H9 (cell line): ENCODE measurements at regions not wholly inside any gene's neighbourhood (a gene's known extent, or its start where the extent isn't known, plus 50 kb on each side); places are given as distances from the start of the nearest gene placed in this dataset.

Source experiments
- DNase-seq: peaks from one replicate; pipeline ENCODE4 v3.0.0-alpha.2; 2017
- H2AFZ ChIP-seq: one replicate; pipeline ENCODE4 v1.6.1; 2013; ENCODE audit warnings: mild to moderate bottlenecking, low read length, control low read depth, moderate library complexity
- H2AK5ac ChIP-seq: 2 replicates; pipeline ENCODE4 v1.6.1; 2013; ENCODE audit warnings: low read length, control low read depth, mixed read lengths; ENCODE audit not compliant: insufficient read length
- H2BK120ac ChIP-seq: one replicate; pipeline ENCODE4 v1.6.1; 2013; ENCODE audit warnings: low read depth, mild to moderate bottlenecking, low read length, control low read depth, inconsistent platforms; ENCODE audit not compliant: poor library complexity, severe bottlenecking
- H2BK12ac ChIP-seq: 2 replicates; pipeline ENCODE4 v1.6.1; 2013; ENCODE audit warnings: low read length, control low read depth, mixed read lengths, low read depth; ENCODE audit not compliant: insufficient read length
- H2BK15ac ChIP-seq: 2 replicates; pipeline ENCODE4 v1.6.1; 2013; ENCODE audit warnings: low read depth, low read length, control low read depth
- H2BK20ac ChIP-seq: one replicate; pipeline ENCODE4 v1.6.1; 2013; ENCODE audit warnings: low read depth, mild to moderate bottlenecking, low read length, control low read depth, inconsistent platforms; ENCODE audit not compliant: poor library complexity, severe bottlenecking
- H2BK5ac ChIP-seq: 2 replicates; pipeline ENCODE4 v1.6.1; 2013; ENCODE audit warnings: low read length, control low read depth, mixed read lengths; ENCODE audit not compliant: insufficient read length
- H3K14ac ChIP-seq: 2 replicates; pipeline ENCODE4 v1.6.1; 2013; ENCODE audit warnings: low read length, control low read depth; ENCODE audit not compliant: insufficient read depth
- H3K18ac ChIP-seq: 2 replicates; pipeline ENCODE4 v1.6.1; 2013; ENCODE audit warnings: low read depth, mild to moderate bottlenecking, mixed read lengths, low read length, control low read depth; ENCODE audit not compliant: insufficient read length
- H3K23ac ChIP-seq: 2 replicates; pipeline ENCODE4 v1.6.1; 2013; ENCODE audit warnings: low read length, control low read depth, mixed read lengths, low read depth; ENCODE audit not compliant: insufficient read length
- H3K23me2 ChIP-seq: 2 replicates; pipeline ENCODE4 v1.6.1; 2013; ENCODE audit warnings: low read depth, mild to moderate bottlenecking, mixed read lengths, low read length, control low read depth; ENCODE audit not compliant: insufficient read length, poor library complexity, severe bottlenecking
- H3K27ac ChIP-seq: 2 replicates; pipeline ENCODE4 v1.5.1; 2013; ENCODE audit warnings: low read length, control low read depth, mixed read lengths, low read depth; ENCODE audit not compliant: insufficient read length
- H3K27me3 ChIP-seq: 2 replicates; pipeline ENCODE4 v1.6.1; 2013; ENCODE audit warnings: low read length, control low read depth, inconsistent platforms; ENCODE audit not compliant: insufficient read depth
- H3K4ac ChIP-seq: 2 replicates; pipeline ENCODE4 v1.6.1; 2013; ENCODE audit warnings: low read depth, mild to moderate bottlenecking, control low read depth, inconsistent platforms, low read length, moderate library complexity
- H3K4me1 ChIP-seq: 2 replicates; pipeline ENCODE4 v1.6.1; 2013; ENCODE audit warnings: low read length, control low read depth, inconsistent platforms; ENCODE audit not compliant: insufficient read depth
- H3K4me2 ChIP-seq: 2 replicates; pipeline ENCODE4 v1.6.1; 2013; ENCODE audit warnings: low read length, control low read depth, mixed read lengths; ENCODE audit not compliant: insufficient read length, insufficient read depth
- H3K56ac ChIP-seq: 2 replicates; pipeline ENCODE4 v1.6.1; 2013; ENCODE audit warnings: low read depth, mild to moderate bottlenecking, mixed read lengths, low read length, control low read depth; ENCODE audit not compliant: insufficient read length
- H3K79me1 ChIP-seq: 2 replicates; pipeline ENCODE4 v1.6.1; 2013; ENCODE audit warnings: low read depth, mild to moderate bottlenecking, moderate library complexity, low read length, control low read depth, inconsistent platforms; ENCODE audit not compliant: insufficient read depth, poor library complexity, severe bottlenecking
- H3K79me2 ChIP-seq: 2 replicates; pipeline ENCODE4 v1.6.1; 2013; ENCODE audit warnings: low read length, control low read depth, inconsistent platforms; ENCODE audit not compliant: insufficient read depth
- H3K9ac ChIP-seq: 2 replicates; pipeline ENCODE4 v1.6.1; 2013; ENCODE audit warnings: low read length, control low read depth, mixed read lengths; ENCODE audit not compliant: insufficient read length; ENCODE audit errors: extremely low read depth
- H3K9me3 ChIP-seq: one replicate; pipeline ENCODE4 v1.6.1; 2013; ENCODE audit warnings: low read depth, low read length, inconsistent platforms; ENCODE audit not compliant: control insufficient read depth
- H3T11ph ChIP-seq: one replicate; pipeline ENCODE4 v1.6.1; 2013; ENCODE audit warnings: mild to moderate bottlenecking, low read length, control low read depth, inconsistent platforms
- H4K20me1 ChIP-seq: one replicate; pipeline ENCODE4 v1.6.1; 2013; ENCODE audit not compliant: control insufficient read depth, insufficient read length, insufficient read depth
- H4K5ac ChIP-seq: 2 replicates; pipeline ENCODE4 v1.6.1; 2013; ENCODE audit warnings: low read depth, mild to moderate bottlenecking, mixed read lengths, low read length, control low read depth; ENCODE audit not compliant: insufficient read length
- H4K8ac ChIP-seq: replicated peaks from 2 replicates; pipeline ENCODE4 v1.6.1; 2013; ENCODE audit warnings: low read length, control low read depth, mixed read lengths, low read depth; ENCODE audit not compliant: insufficient read length
- H4K91ac ChIP-seq: 2 replicates; pipeline ENCODE4 v1.6.1; 2013; ENCODE audit warnings: low read depth, mild to moderate bottlenecking, moderate library complexity, mixed read lengths, low read length, control low read depth; ENCODE audit not compliant: insufficient read length
- H3K27ac Mint-ChIP-seq, 3 experiments: 2 replicates in 2 of 3; 3 replicates in 1 of 3; pipeline ENCODE4 v1.8.0; 2020 to 2021; ENCODE audit warnings: mixed read lengths in 3 of 3, mild to moderate bottlenecking in 1 of 3, moderate library complexity in 1 of 3
- H3K27me3 Mint-ChIP-seq: 2 replicates; pipeline ENCODE4 v1.8.0; 2021; ENCODE audit warnings: low read depth, mild to moderate bottlenecking, moderate library complexity, mixed read lengths
- H3K36me3 Mint-ChIP-seq, 3 experiments: 2 replicates in 2 of 3; 3 replicates in 1 of 3; pipeline ENCODE4 v1.8.0; 2020 to 2021; ENCODE audit warnings: low read depth in 3 of 3, mixed read lengths in 3 of 3; ENCODE audit not compliant: insufficient read depth in 1 of 3
- H3K4me1 Mint-ChIP-seq, 2 experiments: 2 replicates each; pipeline ENCODE4 v1.8.0; 2020; ENCODE audit warnings: mixed read lengths in 2 of 2
- H3K4me3 Mint-ChIP-seq, 2 experiments: 2 replicates in 1 of 2; 3 replicates in 1 of 2; pipeline ENCODE4 v1.8.0; 2020 to 2021; ENCODE audit warnings: mild to moderate bottlenecking in 2 of 2, mixed read lengths in 2 of 2, moderate library complexity in 1 of 2
- H3K9me3 Mint-ChIP-seq, 2 experiments: 2 replicates in 1 of 2; 3 replicates in 1 of 2; pipeline ENCODE4 v1.8.0; 2020; ENCODE audit warnings: mild to moderate bottlenecking in 2 of 2, mixed read lengths in 2 of 2, moderate library complexity in 1 of 2
- CTCF ChIP-seq: fragments of 200-600 bp; sonication (generic); conservative IDR thresholded peaks from 3 replicates; pipeline ENCODE4 v1.8.0; 2021; ENCODE audit warnings: antibody characterized with exemption, mild to moderate bottlenecking

GRCh38 chr1:208962867-208963266 is 620.6 kb upstream of the CAMK1G start:
- Histone ChIP-seq H3K27me3 (no peaks in the 10 kb centered on the region), H3K79me2 (no peaks in the 10 kb centered on the region), H2BK5ac (no peak overlapping the region), H2AK5ac (no peak overlapping the region), H3K9ac (no peak overlapping the region), H2BK15ac (no peak overlapping the region), H3K18ac (no peak overlapping the region), H3T11ph (no peak overlapping the region), H4K8ac (no peak overlapping the region), H3K23ac (no peak overlapping the region), H3K4me2 (no peak overlapping the region), H3K27ac (no peak overlapping the region), H2BK120ac (no peak overlapping the region), H2BK12ac (no peak overlapping the region), H2BK20ac (no peak overlapping the region), H4K20me1 (no peaks in the 10 kb centered on the region), H3K4me1 (no peaks in the 10 kb centered on the region), H3K9me3 (no peaks in the 10 kb centered on the region), H4K91ac (no peak overlapping the region), H3K23me2 (no peaks in the 10 kb centered on the region), H3K79me1 (no peaks in the 10 kb centered on the region), H4K5ac (no peak overlapping the region), H2AFZ (no peak overlapping the region), H3K56ac (no peak overlapping the region), H3K14ac (no peak overlapping the region), H3K4ac (no peak overlapping the region)
- Mint-ChIP-seq H3K27me3 (peaks cover 2% of the 10 kb centered on the region; the same call in 1 of the 2 replicates), H3K4me1 (no peaks in the 10 kb centered on the region), H3K27ac (no peak overlapping the region), H3K4me3 (no peak overlapping the region), H3K9me3 (peaks cover 31 to 40% of the 10 kb centered on the region in 2 experiments), H3K36me3 (peaks cover 12 to 28% (median 26%) of the 10 kb centered on the region in 3 experiments; a peak in 6 of 7 replicates)
- no peak for TF ChIP-seq CTCF
- DNase-seq: no peak
